GM12872 (cell line): ENCODE measurements at regions not wholly inside any gene's neighbourhood (a gene's known extent, or its start where the extent isn't known, plus 50 kb on each side); places are given as distances from the start of the nearest gene placed in this dataset.

ENCODE experiments used
- CTCF ChIP-seq: IDR thresholded peaks from 3 replicates; pipeline ENCODE4 v1.5.1; 2011; ENCODE audit warnings: low read depth, mild to moderate bottlenecking, low read length, moderate library complexity; ENCODE audit not compliant: insufficient read depth

DNA sequence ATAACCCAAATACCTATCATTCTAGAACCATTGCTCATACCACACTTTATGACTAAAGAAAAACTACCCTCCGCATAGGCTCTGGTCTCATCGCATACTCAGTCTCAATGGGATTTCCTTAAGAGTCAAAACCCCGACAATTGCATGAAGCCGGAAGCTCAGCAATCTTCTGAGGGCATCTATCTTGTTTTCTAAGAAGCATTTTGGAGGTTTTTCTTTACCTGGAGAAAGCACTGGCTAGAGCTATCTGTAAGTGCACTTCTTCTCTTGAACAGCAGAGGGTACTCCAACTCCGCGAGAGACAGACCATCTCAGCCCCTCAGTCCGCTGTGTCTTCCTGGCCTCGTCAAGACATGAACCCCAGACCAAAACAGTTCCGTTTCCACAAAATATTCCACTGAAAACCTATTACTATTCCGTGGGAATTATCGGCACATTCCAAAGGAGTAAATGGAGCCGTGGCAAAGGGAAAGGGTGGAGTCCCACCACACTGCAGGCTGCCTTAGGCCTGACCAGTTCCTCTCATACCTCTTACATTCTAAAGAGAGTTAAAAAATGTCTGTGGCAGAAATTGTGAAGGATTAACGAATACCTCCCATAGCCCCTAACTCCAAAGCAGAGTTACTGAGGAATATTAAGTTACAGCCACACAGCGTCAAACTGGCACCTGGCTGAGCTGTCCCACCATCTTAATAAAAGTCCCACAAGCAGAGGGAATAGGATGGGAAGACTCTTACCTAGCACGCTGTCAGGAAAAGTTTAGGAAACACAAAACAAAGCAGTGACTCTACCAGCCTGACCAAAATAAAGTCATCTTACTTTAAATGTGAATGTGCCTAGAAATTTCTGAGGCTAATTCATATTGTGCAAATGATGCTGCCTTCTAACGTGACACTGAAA, 325.6 kb upstream of the VRK2 start:
- TF ChIP-seq CTCF, result peak; percentile 96

- no peak for TF ChIP-seq CTCF
Measured at GRCh38 chr2:57725337-57725947, 321.2 kb upstream of the VRK2 start.

DNA sequence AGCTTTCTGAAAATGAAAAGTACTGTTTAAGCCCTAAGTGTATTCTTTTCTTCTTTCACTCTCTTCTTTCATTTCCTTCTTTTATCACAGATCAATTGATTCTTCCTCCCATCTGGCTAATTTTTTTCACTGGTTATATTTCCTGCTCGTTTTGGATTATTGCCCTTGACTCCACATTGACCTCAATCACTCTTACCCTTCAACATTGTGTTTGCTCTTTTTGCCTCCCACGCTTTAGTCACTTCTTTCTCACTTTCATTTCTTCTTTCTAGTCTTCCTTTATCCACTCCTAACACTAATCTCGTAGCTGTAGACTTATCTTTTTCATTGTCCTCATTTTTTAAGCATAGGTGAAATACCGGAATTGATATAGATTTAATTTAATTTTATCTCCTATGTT, 320.3 kb upstream of the VRK2 start:
- no peak for TF ChIP-seq CTCF

DNA sequence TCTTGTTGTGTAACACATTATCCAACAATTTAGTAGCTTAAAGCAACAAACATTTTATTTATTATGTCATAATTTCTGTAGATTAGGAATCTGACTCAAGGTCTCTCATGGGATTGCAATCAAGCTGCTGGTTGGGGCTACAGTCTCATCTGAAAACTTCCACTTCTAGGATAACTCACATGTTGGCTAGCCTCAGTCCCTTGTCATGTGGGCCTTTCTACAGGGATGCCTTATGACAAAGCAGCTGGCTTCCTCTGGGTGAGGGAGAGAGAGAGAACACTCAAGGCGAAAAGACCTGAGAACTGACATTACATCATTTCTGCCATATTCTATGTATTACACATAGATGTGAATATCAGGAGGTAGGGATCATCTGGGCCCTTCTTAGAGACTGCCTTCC, 317.9 kb upstream of the VRK2 start:
- TF ChIP-seq CTCF, result no peak

DNA sequence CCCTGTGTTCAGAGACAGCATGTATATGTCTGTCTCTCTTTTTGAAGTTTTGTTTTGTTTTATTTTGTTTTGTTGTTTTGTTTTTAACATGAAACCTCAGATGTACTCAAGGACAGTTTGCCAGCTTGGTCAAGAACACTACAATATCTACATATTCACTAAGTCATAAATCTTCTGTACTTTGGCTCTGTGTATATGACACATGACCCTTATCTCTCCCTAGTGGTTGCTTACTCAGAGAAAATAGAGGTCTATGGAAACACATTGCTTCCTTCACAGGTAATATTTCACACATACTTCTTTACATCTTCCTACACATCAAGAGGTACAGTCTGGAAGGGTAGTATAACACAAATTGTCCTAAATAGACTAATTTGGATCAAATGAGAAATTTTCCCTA, 312.6 kb upstream of the VRK2 start:
- TF ChIP-seq CTCF, result no peak

- no peak for TF ChIP-seq CTCF
Measured at GRCh38 chr2:57740891-57741290, 305.7 kb upstream of the VRK2 start.

DNA sequence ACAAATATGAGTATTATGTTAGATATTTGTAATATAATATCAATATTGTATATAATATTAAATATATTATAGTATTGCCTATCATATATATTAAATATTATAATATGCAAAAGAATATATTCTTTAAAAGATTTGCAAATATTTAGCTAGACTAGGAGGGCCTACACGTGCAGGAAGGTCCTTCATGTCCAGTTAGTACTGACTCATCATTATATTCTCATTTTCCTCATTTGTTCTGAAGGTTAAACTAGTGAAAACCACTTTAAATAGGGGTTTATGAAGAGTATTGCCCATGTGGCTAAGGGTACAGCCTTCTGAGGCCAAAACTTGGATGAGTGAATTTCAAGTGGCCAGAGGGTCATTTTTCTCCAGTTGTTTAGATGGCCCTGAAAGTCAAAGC, 293.0 kb upstream of the VRK2 start:
- no peak for TF ChIP-seq CTCF
